Astrocyte (in vitro differentiated cells and primary cell): ENCODE measurements at regions not wholly inside any gene's neighbourhood (a gene's known extent, or its start where the extent isn't known, plus 50 kb on each side); places are given as distances from the start of the nearest gene placed in this dataset.

Experiments
- DNase-seq: peaks from one replicate; pipeline ENCODE4 v3.0.0-alpha.2; 2010; ENCODE audit warnings: low read depth
- FAIRE-seq: peaks from 2 replicates; lab custom pipeline; 2011; peaks lifted over from hg19 to GRCh38; lab: Jason Lieb, UNC
- H2AFZ ChIP-seq: 2 replicates; pipeline ENCODE4 v1.6.0; 2012; ENCODE audit warnings: low read depth, low read length, inconsistent platforms
- H3K27ac ChIP-seq: 2 replicates; pipeline ENCODE4 v1.5.1; 2011; ENCODE audit warnings: low read depth, low read length, inconsistent platforms
- H3K27me3 ChIP-seq: 2 replicates; pipeline ENCODE4 v1.6.0; 2011; ENCODE audit warnings: low read length, inconsistent platforms; ENCODE audit not compliant: insufficient read depth
- H3K36me3 ChIP-seq: 2 replicates; pipeline ENCODE4 v1.5.1; 2011; ENCODE audit warnings: low read length, inconsistent platforms; ENCODE audit not compliant: insufficient read depth
- H3K4me1 ChIP-seq: 2 replicates; pipeline ENCODE4 v1.5.1; 2011; ENCODE audit warnings: low read length, inconsistent platforms; ENCODE audit not compliant: insufficient read depth
- H3K4me2 ChIP-seq: 2 replicates; pipeline ENCODE4 v1.6.0; 2012; ENCODE audit warnings: low read length, inconsistent platforms
- H3K4me3 ChIP-seq: 2 replicates; pipeline ENCODE4 v1.5.1; 2011; ENCODE audit warnings: low read depth, mild to moderate bottlenecking, low read length, inconsistent platforms; ENCODE audit not compliant: insufficient read depth
- H3K79me2 ChIP-seq: 2 replicates; pipeline ENCODE4 v1.6.0; 2012; ENCODE audit warnings: mild to moderate bottlenecking, low read length, inconsistent platforms; ENCODE audit not compliant: insufficient read depth
- H3K9ac ChIP-seq: 2 replicates; pipeline ENCODE4 v1.6.0; 2012; ENCODE audit warnings: mild to moderate bottlenecking, low read length, inconsistent platforms
- H3K9me3 ChIP-seq: 2 replicates; pipeline ENCODE4 v1.5.1; 2012; ENCODE audit warnings: low read depth, mild to moderate bottlenecking, low read length, inconsistent platforms; ENCODE audit not compliant: insufficient read depth
- H4K20me1 ChIP-seq: 2 replicates; pipeline ENCODE4 v1.6.0; 2012; ENCODE audit warnings: low read length, inconsistent platforms; ENCODE audit not compliant: insufficient read depth
- H3K27ac Mint-ChIP-seq: one replicate; pipeline ENCODE4 v1.8.0; 2021; ENCODE audit warnings: mild to moderate bottlenecking, mixed read lengths; ENCODE audit not compliant: unreplicated experiment
- H3K27me3 Mint-ChIP-seq: one replicate; pipeline ENCODE4 v1.8.0; 2021; ENCODE audit warnings: low read depth, mixed read lengths; ENCODE audit not compliant: unreplicated experiment
- H3K36me3 Mint-ChIP-seq: one replicate; pipeline ENCODE4 v1.8.0; 2021; ENCODE audit warnings: low read depth, mixed read lengths; ENCODE audit not compliant: unreplicated experiment
- H3K4me1 Mint-ChIP-seq: one replicate; pipeline ENCODE4 v1.8.0; 2021; ENCODE audit warnings: low read depth, mixed read lengths; ENCODE audit not compliant: unreplicated experiment
- H3K4me3 Mint-ChIP-seq: one replicate; pipeline ENCODE4 v1.8.0; 2021; ENCODE audit warnings: mild to moderate bottlenecking, moderate library complexity, mixed read lengths; ENCODE audit not compliant: unreplicated experiment
- H3K9me3 Mint-ChIP-seq: one replicate; pipeline ENCODE4 v1.8.0; 2021; ENCODE audit warnings: mild to moderate bottlenecking, mixed read lengths; ENCODE audit not compliant: unreplicated experiment
- CTCF ChIP-seq: IDR thresholded peaks from 2 replicates; pipeline ENCODE4 v1.5.1; 2011; ENCODE audit warnings: low read depth, mild to moderate bottlenecking, inconsistent platforms, low read length, moderate library complexity; ENCODE audit not compliant: insufficient read depth
- EZH2 ChIP-seq: IDR thresholded peaks from 2 replicates; pipeline ENCODE4 v1.6.1; 2012; ENCODE audit warnings: mild to moderate bottlenecking, low read length, inconsistent platforms; ENCODE audit not compliant: insufficient read depth

- TF ChIP-seq EZH2 = no peak
- TF ChIP-seq CTCF = no peak
- H3K9me3 Mint-ChIP-seq = peaks cover 4% of the 10 kb centered on the region
- no peak overlapping the region for H3K27ac ChIP-seq
- no peaks in the 10 kb centered on the region for H4K20me1 ChIP-seq
- no peaks in the 10 kb centered on the region for H3K36me3 Mint-ChIP-seq
- H3K4me3 ChIP-seq = no peak overlapping the region
- FAIRE-seq (no peak), DNase-seq (no peak)
- no peaks in the 10 kb centered on the region for H3K79me2 ChIP-seq
- no peaks in the 10 kb centered on the region for H3K27me3 ChIP-seq
- H3K36me3 ChIP-seq = no peaks in the 10 kb centered on the region
- no peak overlapping the region for H3K4me2 ChIP-seq
- no peak overlapping the region for H2AFZ ChIP-seq
- H3K4me1 ChIP-seq = no peaks in the 10 kb centered on the region
- no peak overlapping the region for H3K4me3 Mint-ChIP-seq
- peaks cover 32% of the 10 kb centered on the region for H3K27me3 Mint-ChIP-seq
- peaks cover 3% of the 10 kb centered on the region for H3K4me1 Mint-ChIP-seq
- no peaks in the 10 kb centered on the region for H3K9me3 ChIP-seq
- no peak overlapping the region for H3K27ac Mint-ChIP-seq
- no peak overlapping the region for H3K9ac ChIP-seq
These were observed 189.2 kb downstream of the PLPP4 start for GRCh38 chr10:120646159-120646732.

- H4K20me1 ChIP-seq = no peaks in the 10 kb centered on the region
- Mint-ChIP-seq H3K27ac (no peak overlapping the region), H3K27me3 (peaks cover 29% of the 10 kb centered on the region), H3K4me3 (no peak overlapping the region), H3K36me3 (no peaks in the 10 kb centered on the region), H3K9me3 (peaks cover 6% of the 10 kb centered on the region), H3K4me1 (peaks cover 3% of the 10 kb centered on the region)
- H3K79me2 ChIP-seq = no peaks in the 10 kb centered on the region
- DNase-seq (no peak), FAIRE-seq (no peak)
- TF ChIP-seq CTCF (no peak), EZH2 (no peak)
- H3K4me3 ChIP-seq = no peak overlapping the region
- no peak overlapping the region for H3K27ac ChIP-seq
- H3K9me3 ChIP-seq = no peaks in the 10 kb centered on the region
- H2AFZ ChIP-seq = no peak overlapping the region
- no peak overlapping the region for H3K4me2 ChIP-seq
- no peak overlapping the region for H3K9ac ChIP-seq
- H3K27me3 ChIP-seq = no peaks in the 10 kb centered on the region
- H3K36me3 ChIP-seq = no peaks in the 10 kb centered on the region
- H3K4me1 ChIP-seq = no peaks in the 10 kb centered on the region
These were observed 189.9 kb downstream of the PLPP4 start for GRCh38 chr10:120646738-120647456.
